Right lobe of liver (tissue), 4 donors: ENCODE measurements at regions not wholly inside any gene's neighbourhood (a gene's known extent, or its start where the extent isn't known, plus 50 kb on each side); places are given as distances from the start of the nearest gene placed in this dataset.
"Not testable (repeated sequence)": the region's sequence is repeated elsewhere in the genome, so short reads cannot be mapped to it uniquely, and the experiment has no call there.

Source experiments
- CTCF ChIP-seq, 4 donors: fragments of 200-600 bp in 3 of 4; fragments of 450-650 bp in 1 of 4; IDR thresholded peaks; one replicate each; pipeline versions ENCODE4 v1.5.1 to v1.8.0; 2016 to 2022; ENCODE audit warnings: antibody characterized with exemption in 4 of 4, mild to moderate bottlenecking in 2 of 4
- POLR2A ChIP-seq: fragments of 450-650 bp; IDR thresholded peaks from one replicate; pipeline ENCODE4 v1.6.1; 2017; ENCODE audit warnings: antibody characterized with exemption, mild to moderate bottlenecking
- donor health status: DM: no; HTN: no; CAD: no.
- donor health status: DM: no; HTN: no; CAD: no.
- donor health status: DM: no; HTN: yes; CAD: no.

- TF ChIP-seq CTCF (IDR thresholded peaks at IDR 0.05); POLR2A: not testable (repeated sequence)
These were observed 159.9 kb downstream of the IER5 start for GRCh38 chr1:181248361-181248760.
